Left ventricle myocardium inferior (tissue), 1 donor: ENCODE measurements at regions not wholly inside any gene's neighbourhood (a gene's known extent, or its start where the extent isn't known, plus 50 kb on each side); places are given as distances from the start of the nearest gene placed in this dataset.

ENCODE experiments used
- DNase-seq: peaks from one replicate; pipeline ENCODE4 v3.0.0-alpha.2; 2020
- H3K27ac ChIP-seq: fragments of 200-600 bp; replicated peaks from 2 replicates; pipeline ENCODE4 v1.8.0; 2021
- H3K27me3 ChIP-seq: fragments of 200-600 bp; 2 replicates; pipeline ENCODE4 v1.8.0; 2021; ENCODE audit warnings: low read depth
- H3K36me3 ChIP-seq: fragments of 200-600 bp; 2 replicates; pipeline ENCODE4 v1.8.0; 2021
- H3K4me1 ChIP-seq: fragments of 200-600 bp; 2 replicates; pipeline ENCODE4 v1.8.0; 2021
- H3K4me3 ChIP-seq: fragments of 200-600 bp; 2 replicates; pipeline ENCODE4 v1.8.0; 2021; ENCODE audit warnings: mild to moderate bottlenecking, moderate library complexity
- H3K9me3 ChIP-seq: fragments of 200-600 bp; replicated peaks from 2 replicates; pipeline ENCODE4 v1.8.0; 2021
- intact Hi-C: fragments of 100-400 bp; cut with micrococcal nuclease; formaldehyde crosslinking; loops from one replicate; pipeline ENCODE4 v1.11.0; 2022
- TF ChIP-seq, protein P1 (sequence below): fragments of 200-600 bp; IDR thresholded peaks from 2 replicates; pipeline ENCODE4 v1.8.0; 2021; ENCODE audit warnings: antibody characterized with exemption, mild to moderate bottlenecking, borderline replicate concordance
- donor health status: DM: no; HTN: yes; CAD: no; lungs with severe emphysema.

DNA sequence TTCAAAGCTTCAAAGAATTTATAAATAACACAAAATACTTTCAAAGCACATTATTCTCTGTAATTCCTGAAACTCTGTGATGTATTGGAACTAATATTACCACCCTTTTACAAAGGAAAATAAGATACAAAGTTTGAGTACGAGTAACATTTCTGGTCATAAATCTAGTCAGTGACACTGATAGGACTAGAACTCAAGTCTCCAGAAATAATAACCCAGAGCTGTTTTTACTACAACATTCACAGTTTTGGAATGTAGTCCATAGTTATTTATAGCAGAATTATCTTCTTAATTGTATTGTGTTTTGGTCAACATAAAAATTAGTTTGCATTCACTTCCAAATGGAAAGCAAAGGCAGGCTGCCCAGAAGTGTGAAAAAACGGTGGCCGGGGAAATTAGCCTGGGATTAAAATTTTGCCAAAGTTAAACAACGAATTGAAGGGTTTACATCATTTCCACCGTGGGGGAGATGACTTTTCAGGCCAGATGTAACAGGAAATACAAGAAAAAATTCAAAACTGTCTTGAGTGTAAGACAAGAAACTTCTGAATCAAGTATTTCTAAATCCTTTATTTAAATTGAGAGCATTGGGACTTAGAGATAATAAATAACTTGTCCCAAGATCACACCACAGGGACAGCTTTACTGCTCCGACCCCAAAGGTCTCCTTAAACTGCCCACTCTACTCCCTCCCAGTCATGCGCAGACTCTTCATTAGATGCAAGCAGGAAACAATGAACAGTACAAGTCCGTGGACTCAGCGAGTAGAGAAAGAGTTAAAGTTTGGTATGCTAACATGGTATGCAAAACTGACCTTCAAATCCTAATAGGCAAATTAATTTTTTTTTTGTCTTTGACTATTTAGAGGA, 74.3 kb upstream of the VGLL4 start:
- intact Hi-C loops: no loop called here
- TF ChIP-seq, protein P1, sequence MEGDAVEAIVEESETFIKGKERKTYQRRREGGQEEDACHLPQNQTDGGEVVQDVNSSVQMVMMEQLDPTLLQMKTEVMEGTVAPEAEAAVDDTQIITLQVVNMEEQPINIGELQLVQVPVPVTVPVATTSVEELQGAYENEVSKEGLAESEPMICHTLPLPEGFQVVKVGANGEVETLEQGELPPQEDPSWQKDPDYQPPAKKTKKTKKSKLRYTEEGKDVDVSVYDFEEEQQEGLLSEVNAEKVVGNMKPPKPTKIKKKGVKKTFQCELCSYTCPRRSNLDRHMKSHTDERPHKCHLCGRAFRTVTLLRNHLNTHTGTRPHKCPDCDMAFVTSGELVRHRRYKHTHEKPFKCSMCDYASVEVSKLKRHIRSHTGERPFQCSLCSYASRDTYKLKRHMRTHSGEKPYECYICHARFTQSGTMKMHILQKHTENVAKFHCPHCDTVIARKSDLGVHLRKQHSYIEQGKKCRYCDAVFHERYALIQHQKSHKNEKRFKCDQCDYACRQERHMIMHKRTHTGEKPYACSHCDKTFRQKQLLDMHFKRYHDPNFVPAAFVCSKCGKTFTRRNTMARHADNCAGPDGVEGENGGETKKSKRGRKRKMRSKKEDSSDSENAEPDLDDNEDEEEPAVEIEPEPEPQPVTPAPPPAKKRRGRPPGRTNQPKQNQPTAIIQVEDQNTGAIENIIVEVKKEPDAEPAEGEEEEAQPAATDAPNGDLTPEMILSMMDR: no peak

DNA sequence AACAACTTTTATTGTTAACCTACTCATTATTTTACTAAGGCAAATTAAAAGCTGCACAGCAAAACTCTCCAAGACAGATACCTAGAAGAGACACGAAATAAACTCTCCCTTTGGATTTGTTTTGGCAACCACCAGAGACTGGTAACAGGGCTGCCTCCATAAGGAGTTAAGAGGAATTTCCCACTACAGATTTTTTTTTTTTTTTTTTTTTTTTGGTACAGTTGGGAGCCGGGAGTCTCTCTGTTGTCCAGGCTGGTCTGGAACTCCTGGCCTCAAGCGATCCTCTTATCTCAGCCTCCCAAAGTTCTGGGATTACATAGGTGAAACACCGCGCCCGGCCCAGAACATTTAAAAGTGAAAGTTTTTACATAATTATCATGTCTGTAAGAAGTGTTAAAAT, 73.6 kb upstream of the VGLL4 start:
- DNase-seq: no peak

More for the DNA sequence above, 74.3 kb upstream of the VGLL4 start:
- H3K4me1 ChIP-seq: peaks cover 47% of the 10 kb centered on the region
- no peaks in the 10 kb centered on the region for H3K9me3 ChIP-seq
- no peak for DNase-seq
- H3K27ac ChIP-seq: peak overlapping the region; percentile 93
- H3K4me3 ChIP-seq: peak overlapping the region; percentile 81
- H3K27me3 ChIP-seq: no peaks in the 10 kb centered on the region
- no peaks in the 10 kb centered on the region for H3K36me3 ChIP-seq

DNA sequence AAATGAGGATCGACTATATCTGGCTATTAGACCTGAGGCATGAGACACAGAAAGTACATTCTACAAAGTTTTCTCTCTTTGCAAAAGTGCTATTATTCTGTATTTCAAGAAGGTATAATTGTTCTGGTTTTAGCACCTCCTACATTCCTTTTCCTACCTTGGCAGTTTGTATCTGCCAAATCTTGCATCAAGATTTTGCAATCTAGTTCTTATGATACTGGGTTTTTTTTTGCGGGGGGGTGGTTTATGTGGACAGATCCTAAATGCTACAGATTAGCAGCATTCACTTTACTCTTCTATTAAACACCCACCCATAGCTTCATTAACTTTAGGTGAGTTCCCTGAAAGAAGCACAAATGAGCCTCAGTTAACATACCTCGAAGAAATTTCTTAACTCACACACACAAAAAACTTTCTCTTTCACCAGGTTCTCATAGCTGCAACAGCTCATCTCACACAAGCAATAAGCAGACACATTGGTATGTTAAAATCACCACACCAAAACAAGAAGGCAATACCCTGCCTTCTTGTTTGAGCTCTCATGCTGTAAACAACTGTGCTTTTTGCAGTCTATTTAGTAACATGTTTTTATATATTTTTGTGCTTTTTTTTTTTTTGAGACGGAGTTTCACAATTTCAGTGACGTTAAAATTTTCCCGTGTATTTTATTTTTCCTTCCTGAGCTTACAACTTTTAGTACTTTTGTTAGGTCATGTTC, 73.0 kb upstream of the VGLL4 start:
- Histone ChIP-seq H3K4me1 (peaks cover 57% of the 10 kb centered on the region), H3K27me3 (no peaks in the 10 kb centered on the region), H3K27ac (peak overlapping the region; percentile 93), H3K36me3 (no peaks in the 10 kb centered on the region), H3K4me3 (peak overlapping the region; percentile 81), H3K9me3 (no peaks in the 10 kb centered on the region)
- intact Hi-C loops: no loop called here
- no peak for DNase-seq
- TF ChIP-seq, protein P1: no peak

More for the DNA sequence above, 73.6 kb upstream of the VGLL4 start:
- Histone ChIP-seq H3K27ac (peak overlapping the region; percentile 93), H3K4me3 (peak overlapping the region; percentile 81), H3K4me1 (peaks cover 51% of the 10 kb centered on the region), H3K9me3 (no peaks in the 10 kb centered on the region), H3K36me3 (no peaks in the 10 kb centered on the region), H3K27me3 (no peaks in the 10 kb centered on the region)
- intact Hi-C loops: no loop called here
- TF ChIP-seq, protein P1: no peak

DNA sequence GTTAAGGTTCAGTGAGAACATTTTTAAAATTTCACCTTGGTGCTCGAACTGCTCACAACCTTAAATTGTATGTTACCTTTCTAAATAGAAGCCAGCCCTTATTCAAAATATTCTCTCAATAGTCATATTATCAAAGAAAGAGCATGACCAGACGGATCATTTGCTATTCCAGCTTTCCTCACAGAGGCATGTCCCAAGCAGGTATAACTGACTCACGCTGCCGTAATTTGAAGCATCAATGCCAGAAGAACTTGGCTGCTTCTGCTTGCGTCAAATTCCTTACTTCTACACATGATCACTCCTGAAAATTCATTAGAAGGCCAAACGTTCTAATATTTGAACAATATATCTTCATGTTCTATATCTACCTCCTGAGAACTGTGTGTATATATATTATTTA, 69.5 kb upstream of the VGLL4 start:
- no peak overlapping the region for H3K4me3 ChIP-seq
- H3K27me3 ChIP-seq: no peaks in the 10 kb centered on the region
- TF ChIP-seq, protein P1: no peak
- peaks cover 8% of the 10 kb centered on the region for H3K9me3 ChIP-seq
- peaks cover 32% of the 10 kb centered on the region for H3K4me1 ChIP-seq
- H3K27ac ChIP-seq: no peak overlapping the region
- H3K36me3 ChIP-seq: peaks cover 8% of the 10 kb centered on the region
- intact Hi-C loops: no loop called here
- no peak for DNase-seq

DNA sequence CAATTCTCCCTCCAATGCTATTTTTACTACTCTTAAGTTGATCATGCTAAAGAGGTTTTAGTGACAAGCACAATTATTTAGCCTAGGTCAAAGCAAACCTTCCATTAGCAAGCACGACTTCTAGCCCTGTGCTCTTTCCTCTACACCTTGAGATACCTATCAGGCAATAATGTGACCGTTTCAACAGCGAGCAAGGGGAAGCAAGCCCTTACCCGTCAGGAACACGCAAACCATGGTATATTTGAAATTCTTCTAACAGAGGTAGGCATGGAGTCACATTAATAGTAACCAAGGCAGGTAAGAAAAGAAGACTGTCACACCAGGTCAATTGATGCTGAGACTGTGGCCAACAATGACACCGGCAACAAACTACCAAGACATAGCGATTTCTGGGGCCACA, 68.9 kb upstream of the VGLL4 start:
- DNase-seq: no peak
- intact Hi-C loops: no loop called here
- Histone ChIP-seq H3K36me3 (peaks cover 8% of the 10 kb centered on the region), H3K4me3 (no peak overlapping the region), H3K9me3 (peaks cover 8% of the 10 kb centered on the region), H3K4me1 (peaks cover 26% of the 10 kb centered on the region), H3K27ac (no peak overlapping the region), H3K27me3 (no peaks in the 10 kb centered on the region)
- TF ChIP-seq, protein P1: no peak
